Thyroid gland (tissue), 4 donors: ENCODE measurements at regions not wholly inside any gene's neighbourhood (a gene's known extent, or its start where the extent isn't known, plus 50 kb on each side); places are given as distances from the start of the nearest gene placed in this dataset.

ENCODE experiments used
- CTCF ChIP-seq, 6 experiments: fragments of 200-600 bp in 3 of 6; fragments of 450-650 bp in 3 of 6; sonication (generic) in 3 of 6; IDR thresholded peaks; one replicate each; pipeline ENCODE4 v1.5.1; 2016 to 2019; ENCODE audit warnings: antibody characterized with exemption in 6 of 6, mild to moderate bottlenecking in 2 of 6, inconsistent platforms in 1 of 6, moderate library complexity in 1 of 6
- POLR2A ChIP-seq, 2 donors: fragments of 450-650 bp; IDR thresholded peaks; one replicate each; pipeline ENCODE4 v1.6.1; 2017; ENCODE audit warnings: antibody characterized with exemption in 2 of 2, mild to moderate bottlenecking in 2 of 2, moderate library complexity in 1 of 2

GRCh38 chr22:48366056-48366455 lies 1461.6 kb downstream of the BRD1 start:
- TF ChIP-seq CTCF (IDR thresholded peaks at IDR 0.05) (no peak), POLR2A (IDR thresholded peaks at IDR 0.05) (no peak)
